ENCODE measurements at regions not wholly inside any gene's neighbourhood (a gene's known extent, or its start where the extent isn't known, plus 50 kb on each side); places are given as distances from the start of the nearest gene placed in this dataset.

DNA sequence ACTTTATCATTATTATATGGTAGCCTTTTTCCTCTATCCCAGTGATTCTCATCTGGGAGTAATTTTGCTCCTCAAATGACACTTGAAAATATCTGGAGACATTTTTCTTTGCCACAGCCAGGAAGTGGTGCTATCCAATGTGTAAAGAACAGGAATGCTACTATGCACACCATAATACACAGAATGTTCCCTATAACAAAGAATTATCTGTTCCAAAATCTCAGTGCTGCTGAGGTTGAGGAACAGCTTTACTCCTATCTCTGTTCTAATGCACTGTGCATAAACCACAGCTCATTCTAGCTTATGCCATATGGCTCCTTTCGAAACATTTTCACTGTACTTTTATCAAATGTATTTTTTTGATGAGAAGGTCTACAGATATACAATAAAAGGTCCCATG, 1231.2 kb upstream of the CELF4 start:
- WGBS = 61% methylated on average over 1 of the region's 1 CpG
- no peak for DNase-seq (ENCODE audit: low spot score)
- Histone ChIP-seq H3K4me1 (ENCODE audit: control insufficient read depth in 4 of 4, insufficient read depth in 4 of 4, low read length in 3 of 4) (no peaks in the 10 kb centered on the region), H3K9me3 (ENCODE audit: control insufficient read depth in 4 of 4, low read length in 3 of 4) (peaks cover 0 to 4% (median 0%) of the 10 kb centered on the region in 4 donors), H3K27ac (ENCODE audit: low read depth in 1 of 2, low read length in 2 of 2) (no peak overlapping the region), H3K9ac (ENCODE audit: low read depth in 1 of 2, low read length in 2 of 2) (no peak overlapping the region), H3K36me3 (ENCODE audit: control insufficient read depth in 4 of 4, insufficient read depth in 3 of 4, low read depth in 1 of 4, low read length in 3 of 4) (no peaks in the 10 kb centered on the region), H3K27me3 (ENCODE audit: control insufficient read depth in 4 of 4, insufficient read depth in 4 of 4, low read length in 3 of 4) (no peaks in the 10 kb centered on the region), H3K4me3 (ENCODE audit: low read depth in 1 of 3, low read length in 3 of 3) (no peak overlapping the region)
- TF ChIP-seq RXRA (IDR thresholded peaks at IDR 0.05) = no peak
- TF ChIP-seq, protein P1, sequence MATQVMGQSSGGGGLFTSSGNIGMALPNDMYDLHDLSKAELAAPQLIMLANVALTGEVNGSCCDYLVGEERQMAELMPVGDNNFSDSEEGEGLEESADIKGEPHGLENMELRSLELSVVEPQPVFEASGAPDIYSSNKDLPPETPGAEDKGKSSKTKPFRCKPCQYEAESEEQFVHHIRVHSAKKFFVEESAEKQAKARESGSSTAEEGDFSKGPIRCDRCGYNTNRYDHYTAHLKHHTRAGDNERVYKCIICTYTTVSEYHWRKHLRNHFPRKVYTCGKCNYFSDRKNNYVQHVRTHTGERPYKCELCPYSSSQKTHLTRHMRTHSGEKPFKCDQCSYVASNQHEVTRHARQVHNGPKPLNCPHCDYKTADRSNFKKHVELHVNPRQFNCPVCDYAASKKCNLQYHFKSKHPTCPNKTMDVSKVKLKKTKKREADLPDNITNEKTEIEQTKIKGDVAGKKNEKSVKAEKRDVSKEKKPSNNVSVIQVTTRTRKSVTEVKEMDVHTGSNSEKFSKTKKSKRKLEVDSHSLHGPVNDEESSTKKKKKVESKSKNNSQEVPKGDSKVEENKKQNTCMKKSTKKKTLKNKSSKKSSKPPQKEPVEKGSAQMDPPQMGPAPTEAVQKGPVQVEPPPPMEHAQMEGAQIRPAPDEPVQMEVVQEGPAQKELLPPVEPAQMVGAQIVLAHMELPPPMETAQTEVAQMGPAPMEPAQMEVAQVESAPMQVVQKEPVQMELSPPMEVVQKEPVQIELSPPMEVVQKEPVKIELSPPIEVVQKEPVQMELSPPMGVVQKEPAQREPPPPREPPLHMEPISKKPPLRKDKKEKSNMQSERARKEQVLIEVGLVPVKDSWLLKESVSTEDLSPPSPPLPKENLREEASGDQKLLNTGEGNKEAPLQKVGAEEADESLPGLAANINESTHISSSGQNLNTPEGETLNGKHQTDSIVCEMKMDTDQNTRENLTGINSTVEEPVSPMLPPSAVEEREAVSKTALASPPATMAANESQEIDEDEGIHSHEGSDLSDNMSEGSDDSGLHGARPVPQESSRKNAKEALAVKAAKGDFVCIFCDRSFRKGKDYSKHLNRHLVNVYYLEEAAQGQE (IDR thresholded peaks at IDR 0.05) = no peak
- no peak for TF ChIP-seq EGR1 (IDR thresholded peaks at IDR 0.05; ENCODE audit: low read depth in 2 of 2)
- no peak for TF ChIP-seq CTCF (IDR thresholded peaks at IDR 0.05; ENCODE audit: low read depth, low read length, missing input control)
- no peak for TF ChIP-seq YY1 (IDR thresholded peaks at IDR 0.05)
- TF ChIP-seq TAF1 (conservative IDR thresholded peaks at IDR 0.05) = no peak
- no peak for TF ChIP-seq HNF4A (conservative IDR thresholded peaks at IDR 0.05)
- TF ChIP-seq RAD21 (IDR thresholded peaks at IDR 0.05) = no peak
- TF ChIP-seq JUND (IDR thresholded peaks at IDR 0.05) = no peak
- no peak for TF ChIP-seq NR2F2 (IDR thresholded peaks at IDR 0.05)
- no peak for TF ChIP-seq SP1 (IDR thresholded peaks at IDR 0.05)
- TF ChIP-seq FOXA2 (IDR thresholded peaks at IDR 0.05) = no peak
- TF ChIP-seq HNF4G (IDR thresholded peaks at IDR 0.05) = no peak
- no peak for TF ChIP-seq ZBTB33 (IDR thresholded peaks at IDR 0.05)
- TF ChIP-seq FOXA1 (IDR thresholded peaks at IDR 0.05) = no peak
- TF ChIP-seq, protein P2, sequence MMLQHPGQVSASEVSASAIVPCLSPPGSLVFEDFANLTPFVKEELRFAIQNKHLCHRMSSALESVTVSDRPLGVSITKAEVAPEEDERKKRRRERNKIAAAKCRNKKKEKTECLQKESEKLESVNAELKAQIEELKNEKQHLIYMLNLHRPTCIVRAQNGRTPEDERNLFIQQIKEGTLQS (IDR thresholded peaks at IDR 0.05) = no peak
- TF ChIP-seq GABPA (IDR thresholded peaks at IDR 0.05 in 1 of 2, conservative IDR thresholded peaks at IDR 0.05 in 1 of 2) = no peak
- TF ChIP-seq MAX (IDR thresholded peaks at IDR 0.05) = no peak

Measured in liver (tissue), 8 donors.